Endodermal cell (in vitro differentiated cells): ENCODE measurements at regions not wholly inside any gene's neighbourhood (a gene's known extent, or its start where the extent isn't known, plus 50 kb on each side); places are given as distances from the start of the nearest gene placed in this dataset.
"Not testable (repeated sequence)": the region's sequence is repeated elsewhere in the genome, so short reads cannot be mapped to it uniquely, and the experiment has no call there.

Experiments used
- DNase-seq: peaks from one replicate; pipeline ENCODE4 v3.0.0-alpha.2; 2017
- H3K27ac ChIP-seq: 2 replicates; pipeline ENCODE4 v1.5.1; 2013; ENCODE audit warnings: mild to moderate bottlenecking, low read depth, low read length, moderate library complexity
- H3K27me3 ChIP-seq: 2 replicates; pipeline ENCODE4 v1.6.1; 2013; ENCODE audit warnings: mild to moderate bottlenecking, low read length, moderate library complexity; ENCODE audit not compliant: insufficient read depth, control insufficient read depth, poor library complexity, severe bottlenecking
- H3K36me3 ChIP-seq: 2 replicates; pipeline ENCODE4 v1.7.0; 2013; ENCODE audit warnings: mild to moderate bottlenecking, low read length, moderate library complexity; ENCODE audit not compliant: control insufficient read depth, insufficient read depth
- H3K4me1 ChIP-seq: one replicate; pipeline ENCODE4 v1.7.0; 2013; ENCODE audit warnings: low read length; ENCODE audit not compliant: control insufficient read depth, insufficient read depth
- H3K4me3 ChIP-seq: 2 replicates; pipeline ENCODE4 v1.5.1; 2013; ENCODE audit warnings: mild to moderate bottlenecking, low read length, moderate library complexity
- H3K9ac ChIP-seq: 2 replicates; pipeline ENCODE4 v1.6.1; 2013; ENCODE audit warnings: mild to moderate bottlenecking, low read length, moderate library complexity; ENCODE audit not compliant: poor library complexity, severe bottlenecking; ENCODE audit errors: extremely low read depth
- H3K9me3 ChIP-seq: 2 replicates; pipeline ENCODE4 v1.6.1; 2013; ENCODE audit warnings: mild to moderate bottlenecking, low read length, moderate library complexity; ENCODE audit not compliant: control insufficient read depth
- H3K27ac Mint-ChIP-seq: 2 replicates; pipeline ENCODE4 v1.8.0; 2020; ENCODE audit warnings: mixed read lengths
- H3K27me3 Mint-ChIP-seq: 2 replicates; pipeline ENCODE4 v1.8.0; 2021; ENCODE audit warnings: mild to moderate bottlenecking, mixed read lengths; ENCODE audit not compliant: insufficient read depth
- H3K36me3 Mint-ChIP-seq: 2 replicates; pipeline ENCODE4 v1.8.0; 2020; ENCODE audit warnings: low read depth, mixed read lengths
- H3K4me1 Mint-ChIP-seq: 2 replicates; pipeline ENCODE4 v1.8.0; 2020; ENCODE audit warnings: mixed read lengths
- H3K4me3 Mint-ChIP-seq: 2 replicates; pipeline ENCODE4 v1.8.0; 2020; ENCODE audit warnings: mild to moderate bottlenecking, moderate library complexity, mixed read lengths
- H3K9me3 Mint-ChIP-seq: 2 replicates; pipeline ENCODE4 v1.8.0; 2020; ENCODE audit warnings: mild to moderate bottlenecking, mixed read lengths
- WGBS, 2 experiments: methylation state at CpG; one replicate each; pipeline versions ENCODE4 v1.1.5 to v1.1.7; 2013; ENCODE audit warnings: missing lambda C conversion rate in 2 of 2, mixed read lengths in 1 of 2; ENCODE audit not compliant: insufficient coverage in 1 of 2, insufficient read length in 1 of 2; 5-methylcytosine and 5-hydroxymethylcytosine counted together
- TF ChIP-seq, protein P1 (sequence below): fragments of 200-600 bp; sonication (generic); conservative IDR thresholded peaks from 2 replicates; pipeline ENCODE4 v1.5.0; 2021; ENCODE audit warnings: antibody characterized with exemption, mild to moderate bottlenecking

DNA sequence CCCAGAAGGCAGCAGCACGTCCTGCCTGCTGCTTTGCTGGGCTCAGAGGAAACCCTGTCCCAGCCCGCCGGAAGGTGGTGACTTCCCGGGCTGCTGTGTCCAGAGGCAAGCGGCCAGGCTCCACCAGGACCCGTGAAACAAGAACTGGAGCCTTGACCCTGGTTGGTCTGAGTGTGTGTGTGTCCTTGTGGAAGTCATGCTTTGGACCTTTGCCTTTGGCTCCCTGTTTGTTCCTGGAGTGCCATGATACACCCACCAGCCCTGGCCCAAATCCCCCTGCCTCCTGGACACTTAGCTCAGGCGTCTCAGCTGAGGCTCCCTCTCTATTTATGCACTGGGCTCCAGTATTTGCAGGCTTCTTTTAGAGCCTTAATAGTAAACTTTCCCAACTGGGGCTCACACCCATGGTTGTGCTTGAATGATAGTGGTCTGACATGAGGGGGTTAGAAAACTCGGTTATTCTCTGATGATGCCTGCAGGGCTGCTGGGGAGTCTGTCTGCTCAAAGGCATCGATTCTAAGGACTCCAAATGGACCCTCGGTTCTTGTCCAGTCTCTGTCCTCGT, 72.2 kb downstream of the C9orf50 start:
- Mint-ChIP-seq H3K4me1 (peaks cover 6% of the 10 kb centered on the region), H3K9me3 (no peaks in the 10 kb centered on the region), H3K27me3 (peaks cover 19% of the 10 kb centered on the region), H3K36me3 (no peaks in the 10 kb centered on the region), H3K4me3 (peak overlapping the region; percentile 67), H3K27ac (no peak overlapping the region)
- Histone ChIP-seq H3K4me1 (no peaks in the 10 kb centered on the region), H3K27ac (peak overlapping the region; percentile 32), H3K4me3 (no peak overlapping the region), H3K9ac (no peak overlapping the region), H3K36me3 (no peaks in the 10 kb centered on the region), H3K9me3 (no peaks in the 10 kb centered on the region), H3K27me3 (no peaks in the 10 kb centered on the region)
- WGBS, 2 experiments = 91% methylated on average over 10 to 11 of the region's 11 CpGs
- TF ChIP-seq, protein P1, sequence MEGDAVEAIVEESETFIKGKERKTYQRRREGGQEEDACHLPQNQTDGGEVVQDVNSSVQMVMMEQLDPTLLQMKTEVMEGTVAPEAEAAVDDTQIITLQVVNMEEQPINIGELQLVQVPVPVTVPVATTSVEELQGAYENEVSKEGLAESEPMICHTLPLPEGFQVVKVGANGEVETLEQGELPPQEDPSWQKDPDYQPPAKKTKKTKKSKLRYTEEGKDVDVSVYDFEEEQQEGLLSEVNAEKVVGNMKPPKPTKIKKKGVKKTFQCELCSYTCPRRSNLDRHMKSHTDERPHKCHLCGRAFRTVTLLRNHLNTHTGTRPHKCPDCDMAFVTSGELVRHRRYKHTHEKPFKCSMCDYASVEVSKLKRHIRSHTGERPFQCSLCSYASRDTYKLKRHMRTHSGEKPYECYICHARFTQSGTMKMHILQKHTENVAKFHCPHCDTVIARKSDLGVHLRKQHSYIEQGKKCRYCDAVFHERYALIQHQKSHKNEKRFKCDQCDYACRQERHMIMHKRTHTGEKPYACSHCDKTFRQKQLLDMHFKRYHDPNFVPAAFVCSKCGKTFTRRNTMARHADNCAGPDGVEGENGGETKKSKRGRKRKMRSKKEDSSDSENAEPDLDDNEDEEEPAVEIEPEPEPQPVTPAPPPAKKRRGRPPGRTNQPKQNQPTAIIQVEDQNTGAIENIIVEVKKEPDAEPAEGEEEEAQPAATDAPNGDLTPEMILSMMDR = no peak
- DNase-seq = no peak

DNA sequence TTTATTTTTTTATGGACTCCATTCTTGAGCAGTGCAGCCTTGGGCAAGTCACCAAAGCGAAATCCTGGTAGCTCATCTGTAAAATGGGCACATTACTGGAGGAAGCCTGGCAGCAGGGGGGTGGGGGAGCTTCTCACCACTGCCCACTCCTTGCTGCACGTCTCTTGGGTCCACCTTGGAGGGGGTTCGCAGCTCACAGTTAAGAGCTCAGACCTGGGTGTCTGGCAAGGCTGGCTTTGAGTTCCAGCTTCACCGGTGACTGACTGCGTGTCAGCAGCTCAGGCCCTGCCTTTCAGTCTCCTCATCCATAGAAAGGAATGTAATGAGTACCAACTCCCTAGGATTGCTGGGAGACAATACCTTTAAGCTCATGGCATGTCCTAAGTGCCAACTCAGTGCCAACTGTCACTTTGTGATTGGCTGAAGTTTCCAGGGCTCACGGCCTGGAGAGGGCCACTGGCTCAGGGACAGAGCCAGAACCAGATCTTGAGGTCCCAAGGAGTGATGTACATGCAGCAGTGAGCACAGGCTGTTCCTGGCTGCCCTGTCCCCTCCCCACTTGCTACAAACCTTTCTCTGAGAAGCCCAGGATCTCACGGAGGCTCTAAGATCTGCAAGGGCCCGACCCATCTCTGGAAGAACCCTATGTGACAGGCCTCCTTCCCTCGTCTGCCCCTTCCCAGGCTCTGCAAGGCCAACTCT, 72.9 kb downstream of the C9orf50 start:
- H3K4me3 ChIP-seq = no peak overlapping the region
- Mint-ChIP-seq H3K27me3 (peaks cover 21% of the 10 kb centered on the region), H3K4me1 (peaks cover 6% of the 10 kb centered on the region), H3K9me3 (no peaks in the 10 kb centered on the region), H3K4me3 (no peak overlapping the region), H3K36me3 (no peaks in the 10 kb centered on the region), H3K27ac (no peak overlapping the region)
- DNase-seq = peak; percentile 26
- no peaks in the 10 kb centered on the region for H3K4me1 ChIP-seq
- TF ChIP-seq, protein P1 = no peak
- H3K36me3 ChIP-seq = no peaks in the 10 kb centered on the region
- no peak overlapping the region for H3K9ac ChIP-seq
- no peaks in the 10 kb centered on the region for H3K27me3 ChIP-seq
- no peaks in the 10 kb centered on the region for H3K9me3 ChIP-seq
- 89 to 91% methylated on average over 6 to 9 of the region's 9 CpGs for WGBS, 2 experiments
- peak overlapping the region; percentile 32 for H3K27ac ChIP-seq

DNA sequence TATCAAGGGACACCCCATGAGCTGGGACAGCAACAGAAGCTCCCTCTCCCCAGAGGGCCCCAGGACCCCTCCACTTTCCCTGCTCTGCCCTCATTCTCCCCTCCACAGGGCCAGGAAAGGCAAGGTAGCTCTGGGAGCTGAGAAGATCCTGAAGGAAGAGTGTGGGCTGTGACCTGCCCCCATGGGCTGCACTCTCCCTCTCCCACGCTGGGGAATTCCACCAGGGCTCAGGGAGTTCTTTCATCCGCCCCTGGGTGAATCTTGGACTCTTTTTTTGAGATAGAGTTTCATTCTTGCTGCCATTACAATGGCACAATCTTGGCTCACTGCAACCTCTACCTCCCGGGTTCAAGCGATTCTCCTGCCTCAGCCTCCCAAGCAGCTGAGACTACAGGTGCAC, 73.8 kb downstream of the C9orf50 start:
- Histone ChIP-seq H3K9ac (no peak overlapping the region), H3K36me3 (no peaks in the 10 kb centered on the region), H3K27me3 (no peaks in the 10 kb centered on the region), H3K27ac (no peak overlapping the region), H3K4me1 (no peaks in the 10 kb centered on the region), H3K9me3 (no peaks in the 10 kb centered on the region), H3K4me3 (no peak overlapping the region)
- Mint-ChIP-seq H3K4me1 (peaks cover 6% of the 10 kb centered on the region), H3K4me3 (no peak overlapping the region), H3K9me3 (no peaks in the 10 kb centered on the region), H3K27me3 (peaks cover 21% of the 10 kb centered on the region), H3K27ac (no peak overlapping the region), H3K36me3 (no peaks in the 10 kb centered on the region)
- TF ChIP-seq, protein P1 = no peak
- DNase-seq = peak; percentile 25
- WGBS, 2 experiments = 93% methylated on average over 4 of the region's 4 CpGs; no CpG with 5 or more reads in 1 of the 2 experiments

DNA sequence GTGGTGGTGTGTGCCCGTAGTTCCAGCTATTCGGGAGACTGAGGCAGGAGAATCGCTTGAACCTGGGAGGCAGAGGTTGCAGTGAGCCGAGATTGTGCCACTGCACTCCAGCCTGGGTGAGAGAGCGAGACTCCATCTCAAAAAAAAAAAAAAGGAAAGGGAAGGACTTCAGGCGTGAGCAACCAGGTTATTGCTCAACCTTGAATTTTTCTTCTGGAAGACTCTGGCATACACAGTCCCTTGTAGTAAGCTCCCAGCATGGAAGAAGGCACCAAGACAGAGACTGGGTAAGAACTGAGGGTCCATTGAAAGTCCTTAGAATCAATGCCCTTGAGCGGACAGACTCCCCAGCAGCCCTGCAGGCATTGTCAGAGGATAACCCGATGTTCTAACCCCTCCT, 75.0 kb downstream of the C9orf50 start:
- H3K27me3 ChIP-seq, H3K36me3 ChIP-seq, H3K4me3 Mint-ChIP-seq, H3K4me1 Mint-ChIP-seq, H3K4me1 ChIP-seq, H3K9me3 Mint-ChIP-seq, H3K27ac ChIP-seq, H3K4me3 ChIP-seq, DNase-seq, H3K9me3 ChIP-seq, H3K27ac Mint-ChIP-seq, H3K9ac ChIP-seq, H3K36me3 Mint-ChIP-seq: not testable (repeated sequence)
- peaks cover 18% of the 10 kb centered on the region for H3K27me3 Mint-ChIP-seq
- 94 to 100% methylated on average over 5 to 8 of the region's 8 CpGs for WGBS, 2 experiments
